Peyer's patch (tissue), 4 donors: ENCODE measurements at regions not wholly inside any gene's neighbourhood (a gene's known extent, or its start where the extent isn't known, plus 50 kb on each side); places are given as distances from the start of the nearest gene placed in this dataset.

Experiments used
- DNase-seq, 3 donors: peaks; one replicate each; pipeline ENCODE4 v3.0.0-alpha.2; 2017 to 2019
- H3K27ac ChIP-seq, 4 donors: fragments of 200-600 bp; sonication (generic); one replicate each; pipeline ENCODE4 v1.5.1; 2016 to 2019
- H3K27me3 ChIP-seq, 2 donors: fragments of 200-600 bp; sonication (generic); one replicate each; pipeline ENCODE4 v1.5.1; 2019
- H3K36me3 ChIP-seq, 3 donors: fragments of 200-600 bp; sonication (generic); one replicate each; pipeline ENCODE4 v1.5.1; 2016 to 2019
- H3K4me1 ChIP-seq, 4 donors: fragments of 200-600 bp; sonication (generic); one replicate each; pipeline ENCODE4 v1.5.1; 2016 to 2019
- H3K4me3 ChIP-seq, 4 donors: fragments of 200-600 bp; sonication (generic); 1 replicate in 3 of 4; 2 replicates in 1 of 4; pipeline ENCODE4 v1.5.1; 2016 to 2019; ENCODE audit warnings: mild to moderate bottlenecking in 1 of 4
- H3K9me3 ChIP-seq, 4 donors: fragments of 200-600 bp; sonication (generic); one replicate each; pipeline ENCODE4 v1.5.1; 2016 to 2019; ENCODE audit warnings: mild to moderate bottlenecking in 1 of 4
- CTCF ChIP-seq, 6 experiments: fragments of 450-650 bp in 4 of 6; fragments of 200-600 bp in 2 of 6; sonication (generic) in 1 of 6; IDR thresholded peaks; one replicate each; pipeline ENCODE4 v1.5.1; 2017 to 2019; ENCODE audit warnings: antibody characterized with exemption in 6 of 6, mild to moderate bottlenecking in 3 of 6, moderate library complexity in 1 of 6
- POLR2A ChIP-seq, 2 donors: fragments of 450-650 bp; IDR thresholded peaks; one replicate each; pipeline ENCODE4 v1.5.1; 2017; ENCODE audit warnings: antibody characterized with exemption in 2 of 2, mild to moderate bottlenecking in 2 of 2, moderate library complexity in 2 of 2

GRCh38 chr10:84997870-84998269 lies 669.5 kb downstream of the CCSER2 start:
- no peak for DNase-seq
- no peaks in the 10 kb centered on the region for H3K9me3 ChIP-seq
- H3K4me1 ChIP-seq = no peaks in the 10 kb centered on the region
- no peaks in the 10 kb centered on the region for H3K27me3 ChIP-seq
- TF ChIP-seq POLR2A (IDR thresholded peaks at IDR 0.05) = no peak
- no peak for TF ChIP-seq CTCF (IDR thresholded peaks at IDR 0.05)
- no peaks in the 10 kb centered on the region for H3K36me3 ChIP-seq
- no peak overlapping the region for H3K27ac ChIP-seq
- no peak overlapping the region for H3K4me3 ChIP-seq

GRCh38 chr10:84999929-85000328 lies 671.5 kb downstream of the CCSER2 start:
- Histone ChIP-seq H3K4me3 (no peak overlapping the region), H3K4me1 (no peaks in the 10 kb centered on the region), H3K9me3 (no peaks in the 10 kb centered on the region), H3K27me3 (no peaks in the 10 kb centered on the region), H3K27ac (no peak overlapping the region), H3K36me3 (no peaks in the 10 kb centered on the region)
- no peak for TF ChIP-seq CTCF (IDR thresholded peaks at IDR 0.05)
- no peak for TF ChIP-seq POLR2A (IDR thresholded peaks at IDR 0.05)
- no peak for DNase-seq

- no peak for DNase-seq
- Histone ChIP-seq H3K9me3 (no peaks in the 10 kb centered on the region), H3K27me3 (no peaks in the 10 kb centered on the region), H3K4me1 (no peaks in the 10 kb centered on the region), H3K36me3 (no peaks in the 10 kb centered on the region), H3K27ac (no peak overlapping the region), H3K4me3 (no peak overlapping the region)
- no peak for TF ChIP-seq POLR2A (IDR thresholded peaks at IDR 0.05)
- TF ChIP-seq CTCF (IDR thresholded peaks at IDR 0.05) = no peak
Measured at GRCh38 chr10:85003083-85003482, 674.7 kb downstream of the CCSER2 start.

GRCh38 chr10:85008488-85009184 lies 680.2 kb downstream of the CCSER2 start:
- Histone ChIP-seq H3K9me3 (no peaks in the 10 kb centered on the region), H3K4me3 (no peak overlapping the region), H3K36me3 (no peaks in the 10 kb centered on the region), H3K27ac (no peak overlapping the region), H3K4me1 (no peaks in the 10 kb centered on the region), H3K27me3 (no peaks in the 10 kb centered on the region)
- DNase-seq = no peak
- no peak for TF ChIP-seq CTCF (IDR thresholded peaks at IDR 0.05)
- no peak for TF ChIP-seq POLR2A (IDR thresholded peaks at IDR 0.05)

- H3K27me3 ChIP-seq = no peaks in the 10 kb centered on the region
- TF ChIP-seq POLR2A (IDR thresholded peaks at IDR 0.05) (no peak), CTCF (IDR thresholded peaks at IDR 0.05) (no peak)
Measured at GRCh38 chr10:85012305-85012704, 683.9 kb downstream of the CCSER2 start.

More at GRCh38 chr10:85012305-85012704, 683.9 kb downstream of the CCSER2 start:
- Histone ChIP-seq H3K9me3 (no peaks in the 10 kb centered on the region), H3K4me1 (no peaks in the 10 kb centered on the region), H3K4me3 (no peak overlapping the region), H3K27ac (no peak overlapping the region), H3K36me3 (no peaks in the 10 kb centered on the region)
- DNase-seq = no peak
